ENCODE measurements at regions not wholly inside any gene's neighbourhood (a gene's known extent, or its start where the extent isn't known, plus 50 kb on each side); places are given as distances from the start of the nearest gene placed in this dataset.

- no peaks in the 10 kb centered on the region for H4K20me1 ChIP-seq (ENCODE audit: insufficient read depth, low read length)
- intact Hi-C loops (cut with micrococcal nuclease; ENCODE audit: unreplicated experiment) (no loop called here), in situ Hi-C loops (cut with HindIII; ENCODE audit: extremely low pct_ligation_motif_present, low pct_unique_long_range_greater_than_20kb) (no loop called here)
- H3K27me3 ChIP-seq (ENCODE audit: control insufficient read depth in 1 of 2, insufficient read depth in 2 of 2, low read length in 2 of 2): no peaks in the 10 kb centered on the region
- no peaks in the 10 kb centered on the region for H3K36me3 ChIP-seq (replicated peaks in 1 of 2; ENCODE audit: control insufficient read depth in 1 of 2, insufficient read depth in 2 of 2, low read length in 2 of 2)
- CTCF ChIA-PET (ENCODE audit: low intra/inter-chr PET ratio, low total read pairs): no interaction called here
- no peak for ATAC-seq
- no peak overlapping the region for H3K9ac ChIP-seq (ENCODE audit: insufficient read depth, low read depth, low read length)
- H3K9me3 ChIP-seq (ENCODE audit: low read length): no peaks in the 10 kb centered on the region
- no peak for DNase-seq (ENCODE audit: low spot score)
- no peaks in the 10 kb centered on the region for H3K79me2 ChIP-seq (ENCODE audit: insufficient read depth, low read length)
- TF ChIP-seq HNF4G (IDR thresholded peaks at IDR 0.05; ENCODE audit: borderline replicate concordance, low read depth, low read length): no peak
- TF ChIP-seq HNF4G (CRISPR knock-in tag; IDR thresholded peaks at IDR 0.05; ENCODE audit: borderline replicate concordance, low read depth): no peak
- no peak for TF ChIP-seq NFATC3 (CRISPR knock-in tag; IDR thresholded peaks at IDR 0.05)
- 0% methylated on average over 1 of the region's 1 CpG for WGBS (ENCODE audit: low lambda C conversion rate)
- no peak overlapping the region for H3K27ac ChIP-seq (ENCODE audit: extremely low read length, insufficient read depth, low read length)
- BruUV-seq (replicated peaks): no TSS peak
- FAIRE-seq: no peak
- POLR2A ChIA-PET: no interaction called here
- H3K4me2 ChIP-seq (ENCODE audit: low read depth, low read length): no peak overlapping the region
- no peak overlapping the region for H2AFZ ChIP-seq (ENCODE audit: low read length)
- no peak overlapping the region for H3K4me3 ChIP-seq (replicated peaks in 1 of 3; ENCODE audit: insufficient read depth in 1 of 3, low read depth in 2 of 3, low read length in 3 of 3)
- no peaks in the 10 kb centered on the region for H3K4me1 ChIP-seq (ENCODE audit: insufficient read depth, low read length)
Measured at GRCh38 chr6:115319823-115320222, 740.9 kb downstream of the FRK start.

DNA sequence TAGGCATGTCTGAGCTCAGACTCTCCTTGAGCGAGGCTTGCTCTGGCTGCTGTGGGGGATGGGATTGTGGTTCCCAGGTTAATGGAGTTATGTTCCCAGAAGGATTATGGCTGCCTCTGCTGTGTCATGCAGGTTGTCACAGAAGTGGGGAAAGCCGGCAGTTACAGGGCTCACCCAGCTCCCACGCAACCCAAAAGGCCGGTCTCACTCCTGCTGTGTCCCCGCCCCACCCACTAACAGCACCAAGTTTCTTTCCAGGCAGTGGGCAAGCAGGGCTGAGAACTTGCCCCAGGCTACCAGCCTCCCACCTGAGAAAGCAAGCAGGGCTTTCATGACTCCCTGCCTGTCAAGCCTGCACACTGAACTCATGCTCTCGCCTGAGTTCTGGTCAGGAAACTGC is 750.5 kb downstream of the FRK start:
- H3K27me3 ChIP-seq (ENCODE audit: control insufficient read depth in 1 of 2, insufficient read depth in 2 of 2, low read length in 2 of 2): no peaks in the 10 kb centered on the region
- CTCF ChIA-PET (ENCODE audit: low intra/inter-chr PET ratio, low total read pairs): no interaction called here
- TF ChIP-seq ZNF496 (CRISPR knock-in tag; IDR thresholded peaks at IDR 0.05; ENCODE audit: insufficient replicate concordance): no peak
- no peak for TF ChIP-seq HNRNPUL1 (IDR thresholded peaks at IDR 0.05; ENCODE audit: low read depth, low read length)
- TF ChIP-seq ZNF772 (CRISPR knock-in tag; IDR thresholded peaks at IDR 0.05): no peak
- TF ChIP-seq, protein P1, sequence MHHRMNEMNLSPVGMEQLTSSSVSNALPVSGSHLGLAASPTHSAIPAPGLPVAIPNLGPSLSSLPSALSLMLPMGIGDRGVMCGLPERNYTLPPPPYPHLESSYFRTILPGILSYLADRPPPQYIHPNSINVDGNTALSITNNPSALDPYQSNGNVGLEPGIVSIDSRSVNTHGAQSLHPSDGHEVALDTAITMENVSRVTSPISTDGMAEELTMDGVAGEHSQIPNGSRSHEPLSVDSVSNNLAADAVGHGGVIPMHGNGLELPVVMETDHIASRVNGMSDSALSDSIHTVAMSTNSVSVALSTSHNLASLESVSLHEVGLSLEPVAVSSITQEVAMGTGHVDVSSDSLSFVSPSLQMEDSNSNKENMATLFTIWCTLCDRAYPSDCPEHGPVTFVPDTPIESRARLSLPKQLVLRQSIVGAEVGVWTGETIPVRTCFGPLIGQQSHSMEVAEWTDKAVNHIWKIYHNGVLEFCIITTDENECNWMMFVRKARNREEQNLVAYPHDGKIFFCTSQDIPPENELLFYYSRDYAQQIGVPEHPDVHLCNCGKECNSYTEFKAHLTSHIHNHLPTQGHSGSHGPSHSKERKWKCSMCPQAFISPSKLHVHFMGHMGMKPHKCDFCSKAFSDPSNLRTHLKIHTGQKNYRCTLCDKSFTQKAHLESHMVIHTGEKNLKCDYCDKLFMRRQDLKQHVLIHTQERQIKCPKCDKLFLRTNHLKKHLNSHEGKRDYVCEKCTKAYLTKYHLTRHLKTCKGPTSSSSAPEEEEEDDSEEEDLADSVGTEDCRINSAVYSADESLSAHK (CRISPR knock-in tag; IDR thresholded peaks at IDR 0.05; ENCODE audit: borderline replicate concordance): no peak
- no peak for TF ChIP-seq YEATS2 (CRISPR knock-in tag; IDR thresholded peaks at IDR 0.05; ENCODE audit: borderline replicate concordance)
- no peak for TF ChIP-seq ZSCAN30 (CRISPR knock-in tag; IDR thresholded peaks at IDR 0.05)
- TF ChIP-seq CHD4 (IDR thresholded peaks at IDR 0.05; ENCODE audit: borderline replicate concordance, low read length): no peak
- TF ChIP-seq ZHX2 (IDR thresholded peaks at IDR 0.05; ENCODE audit: low read depth): no peak
- no peak for TF ChIP-seq ZHX2 (CRISPR knock-in tag; IDR thresholded peaks at IDR 0.05; ENCODE audit: borderline replicate concordance)

More for the DNA sequence above, 750.5 kb downstream of the FRK start:
- Histone ChIP-seq H3K36me3 (replicated peaks in 1 of 2; ENCODE audit: control insufficient read depth in 1 of 2, insufficient read depth in 2 of 2, low read length in 2 of 2) (no peaks in the 10 kb centered on the region), H3K27ac (ENCODE audit: extremely low read length, insufficient read depth, low read length) (no peak overlapping the region), H3K4me3 (replicated peaks in 1 of 3; ENCODE audit: insufficient read depth in 1 of 3, low read depth in 2 of 3, low read length in 3 of 3) (no peak overlapping the region), H3K9me3 (ENCODE audit: low read length) (peaks cover 11% of the 10 kb centered on the region; the same call in 1 of the 2 replicates), H3K79me2 (ENCODE audit: insufficient read depth, low read length) (no peaks in the 10 kb centered on the region), H4K20me1 (ENCODE audit: insufficient read depth, low read length) (no peaks in the 10 kb centered on the region), H2AFZ (ENCODE audit: low read length) (no peak overlapping the region), H3K4me1 (ENCODE audit: insufficient read depth, low read length) (no peaks in the 10 kb centered on the region), H3K9ac (ENCODE audit: insufficient read depth, low read depth, low read length) (no peak overlapping the region), H3K4me2 (ENCODE audit: low read depth, low read length) (no peak overlapping the region)
- no TSS peak for BruUV-seq (replicated peaks)
- no peak for FAIRE-seq
- POLR2A ChIA-PET: no interaction called here
- DNase-seq (ENCODE audit: low spot score): no peak
- WGBS (ENCODE audit: low lambda C conversion rate): 0% methylated on average over 2 of the region's 6 CpGs
- in situ Hi-C loops (cut with HindIII; ENCODE audit: extremely low pct_ligation_motif_present, low pct_unique_long_range_greater_than_20kb): no loop called here
- no peak for ATAC-seq
- intact Hi-C loops (cut with micrococcal nuclease; ENCODE audit: unreplicated experiment): no loop called here

Measured in HepG2 (cell line).